Femur (tissue), 1 donor: ENCODE measurements at regions not wholly inside any gene's neighbourhood (a gene's known extent, or its start where the extent isn't known, plus 50 kb on each side); places are given as distances from the start of the nearest gene placed in this dataset.
"Not testable (repeated sequence)": the region's sequence is repeated elsewhere in the genome, so short reads cannot be mapped to it uniquely, and the experiment has no call there.

ENCODE experiments used
- DNase-seq: peaks from one replicate; pipeline ENCODE4 v3.0.0-alpha.2; 2017

DNA sequence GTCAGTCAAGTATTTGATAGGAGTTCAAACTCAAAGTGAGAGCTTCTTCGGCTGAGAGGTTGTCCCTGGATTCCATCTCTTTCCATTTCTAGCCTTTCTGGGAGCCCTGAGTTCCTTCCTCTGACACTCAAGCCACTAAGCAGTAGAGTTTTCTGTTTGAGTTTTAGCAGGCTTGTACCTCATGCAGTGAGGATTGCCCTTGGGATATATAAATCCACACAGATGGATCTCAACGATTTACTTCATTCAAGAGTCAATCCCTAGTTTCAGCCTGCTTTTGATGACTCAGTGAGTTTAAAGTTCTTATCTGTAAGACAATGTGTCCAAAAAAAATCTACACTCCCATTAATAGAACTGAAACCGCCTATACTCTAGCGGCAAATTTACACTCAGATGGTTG lies 2240.9 kb upstream of the WWC1 start:
- no peak for DNase-seq

DNA sequence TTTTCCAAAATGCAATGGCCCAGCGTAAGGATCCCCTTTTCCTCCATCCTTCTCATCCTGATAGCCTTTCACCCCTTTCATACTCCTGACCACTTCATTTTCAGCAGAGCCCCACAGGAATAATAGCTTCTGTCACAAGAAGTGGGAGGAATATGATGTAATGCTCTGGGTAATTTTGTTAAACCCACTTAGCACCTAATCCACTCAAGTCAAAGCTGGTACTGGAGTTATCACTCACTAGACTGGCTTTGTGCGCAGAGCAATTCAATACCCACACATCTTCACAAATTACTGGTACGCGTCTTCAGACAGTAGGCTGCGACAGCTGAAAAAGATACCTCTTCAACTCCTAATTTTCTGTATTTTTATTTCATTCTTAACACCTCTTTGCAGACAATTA lies 2232.8 kb upstream of the WWC1 start:
- DNase-seq, result no peak

DNA sequence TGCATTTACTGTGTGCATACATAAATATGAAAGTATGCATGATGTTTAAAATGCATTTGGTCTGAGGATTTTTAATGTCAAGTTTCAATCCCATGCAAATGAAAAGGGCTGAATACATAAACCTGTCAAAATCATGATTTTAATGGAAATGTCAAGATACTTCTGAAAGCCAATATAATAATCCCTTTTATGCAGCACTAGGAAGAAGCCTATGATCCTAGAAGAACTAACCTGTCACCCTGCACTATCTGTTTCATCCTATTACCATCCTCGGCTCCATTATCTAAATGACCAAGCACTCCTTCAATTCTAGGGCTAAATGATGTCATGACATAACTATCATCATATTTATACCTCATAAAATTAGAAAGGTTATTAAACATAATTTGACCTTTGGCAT lies 2229.4 kb upstream of the WWC1 start:
- DNase-seq, result no peak

DNA sequence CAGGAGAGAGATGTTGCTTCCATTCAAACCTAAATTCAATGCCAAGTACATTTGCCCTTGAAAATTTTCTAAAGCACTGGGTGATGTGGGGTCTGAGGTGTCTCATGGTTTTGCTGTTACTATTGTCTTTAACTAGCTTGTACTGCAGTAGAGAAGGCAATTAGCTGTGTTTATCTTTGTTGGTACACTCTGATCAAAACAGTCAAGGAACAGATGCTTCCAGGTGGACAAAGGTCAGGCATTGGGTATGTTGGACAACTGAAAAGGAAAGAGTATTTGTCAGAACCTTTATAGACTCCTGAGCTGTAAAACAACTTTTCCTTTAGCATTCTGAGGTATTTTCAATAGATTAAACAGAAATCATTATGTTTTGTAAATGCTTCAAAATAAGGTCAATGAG lies 2228.7 kb upstream of the WWC1 start:
- no peak for DNase-seq

DNA sequence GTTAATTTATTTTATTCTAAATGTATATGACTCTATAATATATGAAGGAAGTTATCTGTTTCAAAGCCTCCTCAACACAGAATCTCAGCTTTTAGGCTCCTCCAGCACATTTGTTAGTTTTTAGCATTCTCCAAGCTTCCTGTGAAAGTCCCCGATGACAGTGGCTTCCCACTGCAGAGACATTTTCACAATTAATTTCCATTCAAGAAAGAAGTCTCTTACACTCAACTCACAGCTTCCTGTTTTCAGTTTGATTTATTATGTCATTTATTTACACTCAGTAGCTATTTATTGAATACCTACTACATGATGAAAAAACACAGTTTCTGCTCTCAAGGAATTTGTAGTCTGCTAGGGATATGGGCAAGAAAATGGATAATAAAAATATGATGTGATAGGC lies 2228.2 kb upstream of the WWC1 start:
- DNase-seq, result no peak

DNA sequence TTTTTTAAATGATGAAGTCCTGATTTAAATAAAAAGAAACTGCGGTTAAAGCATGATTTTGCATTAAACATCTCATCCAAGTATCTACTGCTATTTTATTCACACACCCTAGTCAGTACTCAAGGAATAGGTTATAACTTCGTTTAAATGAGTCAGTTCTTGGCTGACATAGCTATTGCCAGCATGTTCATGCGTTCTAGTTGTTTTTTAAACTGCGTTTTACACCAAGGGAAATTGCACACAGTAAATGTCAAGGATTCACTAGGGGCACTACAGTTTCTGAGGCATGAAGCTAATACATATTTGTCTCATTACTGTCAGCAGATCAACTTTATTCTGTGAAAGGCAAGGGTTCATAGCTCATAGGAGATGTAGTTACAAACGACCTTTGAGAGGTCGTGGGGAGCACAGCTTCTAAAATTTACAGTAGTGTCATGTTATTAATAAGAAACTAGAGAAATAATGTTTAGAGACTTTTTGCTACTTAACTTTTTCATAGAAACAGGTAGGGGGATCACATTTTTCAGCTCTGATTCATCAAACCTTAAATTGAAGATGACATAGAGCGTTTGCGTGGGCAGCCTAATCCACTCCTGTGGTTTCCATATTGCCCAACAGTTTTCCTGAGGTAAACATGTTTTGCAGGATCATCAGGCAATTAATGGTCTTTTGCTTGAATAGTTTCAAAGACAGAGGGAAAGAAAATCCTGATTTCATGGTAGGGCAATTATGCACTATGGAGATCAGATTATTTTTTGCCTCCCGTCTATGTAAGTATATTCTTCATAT lies 2222.7 kb upstream of the WWC1 start:
- DNase-seq, result no peak

DNA sequence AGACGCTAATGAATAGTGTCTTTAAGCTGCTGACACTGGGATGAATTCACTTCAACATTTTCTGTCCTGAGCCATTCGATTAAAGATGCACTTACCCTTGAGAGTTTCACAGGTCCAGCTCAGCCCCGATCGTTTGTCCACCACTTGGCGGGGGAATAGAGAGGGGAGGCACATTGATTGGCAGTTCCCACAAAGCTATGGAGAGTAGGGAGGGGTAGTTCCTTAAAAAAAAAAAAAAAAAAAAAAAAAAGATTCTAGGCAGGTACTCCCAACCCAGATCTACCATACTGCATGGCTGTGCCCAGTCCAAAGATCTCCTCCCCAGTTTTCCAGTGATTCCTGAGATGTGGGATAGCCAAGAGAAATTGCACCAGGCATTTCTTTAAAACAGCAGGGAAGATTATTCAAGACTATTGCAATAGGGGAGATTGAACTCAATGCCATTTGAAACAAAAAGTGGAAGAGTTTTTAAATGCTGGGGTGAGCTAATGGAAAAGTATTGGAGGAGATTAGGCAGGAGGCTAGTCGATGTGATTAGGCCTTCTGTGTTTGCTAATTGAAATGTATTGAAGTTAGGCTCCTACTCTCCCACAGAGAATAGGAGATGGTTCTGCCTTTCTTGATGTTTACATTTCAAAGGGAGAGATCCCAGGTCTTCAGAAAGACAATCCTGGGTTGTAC lies 2217.4 kb upstream of the WWC1 start:
- DNase-seq, result no peak

DNA sequence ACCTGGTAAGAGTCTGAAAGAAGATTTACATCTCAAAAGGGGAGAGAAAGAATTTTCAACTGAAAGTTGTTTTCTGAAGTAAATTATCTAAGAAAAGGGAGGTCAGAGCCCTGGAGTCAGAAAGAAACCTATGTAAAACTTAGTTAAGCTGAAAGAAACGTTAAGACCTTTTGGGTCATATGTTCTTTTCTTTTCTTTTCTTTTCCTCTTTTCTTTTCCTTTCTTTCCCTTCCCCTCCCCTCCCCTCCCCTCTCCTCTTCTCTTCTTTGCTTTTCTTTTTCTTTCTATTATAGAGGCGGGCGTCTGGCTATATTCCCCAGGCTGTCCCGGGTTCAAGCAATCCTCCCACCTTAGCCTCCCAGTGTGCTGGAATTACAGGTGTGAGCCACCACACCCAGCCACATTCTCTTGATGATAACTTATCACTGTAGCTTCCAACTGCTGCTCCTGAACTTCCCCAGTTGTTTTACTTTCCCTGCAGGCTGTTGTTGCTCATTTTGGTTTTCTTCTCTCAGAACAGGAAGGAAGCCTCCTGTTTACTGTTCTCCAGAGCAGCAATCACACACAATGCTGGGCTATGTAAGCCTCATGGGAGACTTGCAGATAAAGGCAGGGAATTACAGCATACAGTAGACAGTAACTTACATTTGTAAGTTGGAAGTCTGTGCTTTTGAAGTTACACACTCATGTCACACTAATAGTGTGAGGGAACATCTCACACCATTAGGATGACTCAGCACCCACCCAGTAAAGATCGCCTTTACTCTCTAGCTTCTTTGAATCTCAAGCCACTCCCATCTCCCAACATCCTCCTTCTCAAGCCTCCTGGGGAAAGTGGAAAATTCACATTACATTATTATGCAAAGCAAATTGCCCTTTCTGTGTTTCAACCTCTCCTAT lies 2216.6 kb upstream of the WWC1 start:
- no peak for DNase-seq

DNA sequence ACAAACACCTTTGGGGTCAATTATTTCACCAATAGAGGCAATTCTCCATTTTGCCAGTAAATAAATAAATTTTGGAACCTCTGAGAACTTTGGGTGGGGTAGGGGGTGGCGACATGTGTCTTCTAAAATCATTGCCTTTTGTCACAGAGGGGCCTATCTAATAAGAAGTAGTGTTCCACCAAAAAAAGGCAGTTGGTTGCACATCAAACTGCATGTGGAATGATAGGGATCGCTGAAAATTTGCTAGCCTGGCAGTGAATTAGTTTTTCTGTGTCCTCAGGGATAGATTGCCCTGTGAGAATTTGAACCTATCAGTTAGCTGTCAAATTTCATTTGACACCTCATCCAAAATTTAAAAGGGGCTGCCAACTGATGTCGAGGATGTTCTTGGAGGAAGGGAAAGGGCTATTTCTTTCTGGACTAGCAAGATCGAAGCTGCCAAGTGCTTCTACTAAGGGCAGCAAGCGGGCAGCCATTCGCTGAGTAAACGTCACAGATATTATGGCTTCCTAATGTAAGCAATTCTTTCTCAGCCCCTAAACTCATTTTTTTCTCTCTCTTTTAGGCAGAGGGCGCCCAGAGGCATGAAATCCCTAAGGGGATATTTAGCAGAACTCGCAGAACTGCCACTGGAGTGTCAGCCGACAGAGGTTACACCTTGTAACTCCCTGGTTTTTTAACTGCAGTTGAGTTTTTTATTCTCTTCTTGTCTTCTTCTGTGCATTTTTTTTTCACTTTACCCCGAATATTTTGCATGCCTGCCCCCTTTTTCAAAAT lies 2208.1 kb upstream of the WWC1 start:
- no peak for DNase-seq

DNA sequence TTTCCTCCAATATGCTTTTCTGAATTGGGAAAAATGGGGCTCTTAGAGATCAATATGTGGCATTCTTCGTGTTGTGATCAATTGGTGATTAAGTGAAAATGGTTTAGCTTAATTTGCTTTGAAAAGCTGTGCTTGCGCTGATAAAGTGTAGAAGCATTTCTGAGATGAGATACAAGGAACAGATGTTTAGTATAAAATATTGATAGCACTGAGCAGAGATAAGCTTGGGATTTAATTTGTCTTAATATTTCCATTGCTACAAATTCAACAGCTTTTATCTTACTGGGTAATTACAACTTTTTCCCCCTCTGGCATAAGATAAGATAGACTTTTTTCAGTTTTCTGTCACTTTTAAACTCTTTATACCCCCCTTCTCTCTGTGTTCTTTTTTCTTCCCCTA lies 2204.9 kb upstream of the WWC1 start:
- no peak for DNase-seq

DNA sequence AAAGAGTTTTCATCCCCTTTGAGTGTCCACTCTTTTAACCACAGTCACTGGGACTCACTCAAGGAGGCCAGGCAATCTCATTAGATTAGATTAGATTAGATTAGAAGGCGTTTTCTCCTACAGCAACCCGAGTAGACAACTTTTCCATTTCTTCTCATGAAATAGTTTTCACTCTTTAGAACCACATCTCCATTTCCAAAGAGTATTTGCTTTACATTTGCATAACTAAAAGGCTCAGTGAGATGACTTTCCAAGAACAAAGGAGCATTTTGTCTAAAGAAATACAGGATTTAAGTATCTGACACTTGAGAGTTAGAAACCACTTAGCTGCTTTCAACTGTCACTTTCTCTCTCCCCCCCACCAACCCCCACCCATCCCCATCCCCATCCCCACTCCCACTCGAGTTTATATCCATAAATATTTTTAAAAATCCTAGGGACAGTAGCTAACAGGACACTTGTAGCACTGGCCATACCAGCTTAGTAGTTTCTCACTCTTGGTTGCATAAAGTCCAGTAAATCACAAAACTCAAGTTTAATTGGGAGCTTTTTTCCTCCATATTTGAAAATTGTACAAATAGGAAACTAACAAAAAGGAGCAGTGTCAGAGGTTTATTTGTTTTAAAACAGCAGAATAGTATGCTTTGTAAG lies 2202.9 kb upstream of the WWC1 start:
- DNase-seq, result no peak

DNA sequence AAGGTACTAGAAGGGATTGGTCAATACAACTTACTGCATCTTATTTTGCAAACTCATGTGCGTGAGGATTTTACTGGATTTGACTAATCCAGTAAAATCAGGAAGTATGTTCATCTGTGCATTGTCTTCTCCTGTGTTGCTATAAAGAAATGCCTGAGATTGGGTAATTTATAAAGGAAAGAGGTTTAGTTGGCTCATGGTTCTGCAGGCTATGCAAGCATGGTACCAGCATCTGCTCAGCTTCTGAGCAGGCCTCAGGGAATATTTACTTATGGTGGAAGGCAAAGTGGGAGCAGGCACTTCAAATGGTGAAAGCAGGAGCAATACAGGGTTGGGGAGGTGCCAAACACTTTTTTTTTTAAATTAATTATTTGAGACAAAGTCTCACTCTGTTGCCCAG lies 2199.5 kb upstream of the WWC1 start:
- DNase-seq, result no peak

DNA sequence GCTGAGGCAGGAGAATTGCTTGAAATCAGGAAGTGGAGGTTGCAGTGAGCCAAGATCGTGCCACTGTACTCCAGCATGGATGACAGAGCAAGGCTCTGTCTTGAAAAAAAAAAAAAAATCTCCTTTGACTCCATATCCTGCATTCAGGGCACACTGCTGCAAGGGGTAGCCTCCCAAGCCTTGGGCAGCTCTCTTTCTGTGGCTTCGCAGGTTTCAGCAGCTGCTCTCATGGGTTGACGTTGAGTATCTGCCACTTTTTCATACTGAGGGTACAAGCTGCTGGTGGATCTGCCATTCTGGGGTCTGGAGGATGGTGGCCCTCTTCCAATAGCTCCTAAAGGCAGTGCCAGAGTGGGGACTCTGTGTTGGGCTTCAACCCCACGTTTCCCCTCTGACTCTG lies 2198.1 kb upstream of the WWC1 start:
- DNase-seq, result no peak

DNA sequence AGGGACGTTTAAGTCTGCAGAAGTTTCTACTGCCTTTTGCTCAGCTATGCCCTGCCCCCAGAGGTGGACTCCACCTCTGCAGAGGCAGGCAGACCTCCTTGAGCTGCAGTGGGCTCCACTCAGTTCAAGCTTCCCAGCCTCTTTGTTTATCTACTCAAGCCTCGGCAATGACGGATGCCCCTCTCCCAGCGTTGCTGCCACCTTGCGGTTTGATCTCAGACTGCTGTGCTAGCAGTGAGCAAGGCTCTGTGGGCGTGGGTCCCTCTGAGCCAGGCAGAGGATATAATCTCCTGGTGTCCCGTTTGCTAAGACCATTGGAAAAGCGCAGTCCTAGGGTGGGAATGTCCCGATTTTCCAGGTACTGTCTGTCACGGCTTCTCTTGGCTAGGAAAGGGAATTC lies 2188.5 kb upstream of the WWC1 start:
- DNase-seq, result no peak

DNA sequence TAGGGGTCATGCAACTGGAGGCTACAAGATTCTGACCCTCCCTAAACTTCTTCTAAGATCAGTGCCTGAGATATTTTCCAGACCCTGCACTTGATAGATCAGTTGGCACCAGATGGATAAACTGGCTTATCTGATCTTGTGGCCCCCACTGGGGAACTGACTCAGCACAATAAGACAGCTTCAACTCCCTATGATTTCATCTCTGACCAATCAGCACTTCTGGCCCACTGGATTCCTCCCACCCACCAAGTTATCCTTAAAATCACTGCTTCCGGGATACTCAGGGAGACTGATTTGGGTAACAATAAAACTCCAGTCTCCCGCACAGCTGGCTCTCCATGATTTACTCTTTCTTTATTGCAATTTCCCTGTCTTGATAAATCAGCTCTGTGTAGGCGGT lies 2180.4 kb upstream of the WWC1 start:
- no peak for DNase-seq

DNA sequence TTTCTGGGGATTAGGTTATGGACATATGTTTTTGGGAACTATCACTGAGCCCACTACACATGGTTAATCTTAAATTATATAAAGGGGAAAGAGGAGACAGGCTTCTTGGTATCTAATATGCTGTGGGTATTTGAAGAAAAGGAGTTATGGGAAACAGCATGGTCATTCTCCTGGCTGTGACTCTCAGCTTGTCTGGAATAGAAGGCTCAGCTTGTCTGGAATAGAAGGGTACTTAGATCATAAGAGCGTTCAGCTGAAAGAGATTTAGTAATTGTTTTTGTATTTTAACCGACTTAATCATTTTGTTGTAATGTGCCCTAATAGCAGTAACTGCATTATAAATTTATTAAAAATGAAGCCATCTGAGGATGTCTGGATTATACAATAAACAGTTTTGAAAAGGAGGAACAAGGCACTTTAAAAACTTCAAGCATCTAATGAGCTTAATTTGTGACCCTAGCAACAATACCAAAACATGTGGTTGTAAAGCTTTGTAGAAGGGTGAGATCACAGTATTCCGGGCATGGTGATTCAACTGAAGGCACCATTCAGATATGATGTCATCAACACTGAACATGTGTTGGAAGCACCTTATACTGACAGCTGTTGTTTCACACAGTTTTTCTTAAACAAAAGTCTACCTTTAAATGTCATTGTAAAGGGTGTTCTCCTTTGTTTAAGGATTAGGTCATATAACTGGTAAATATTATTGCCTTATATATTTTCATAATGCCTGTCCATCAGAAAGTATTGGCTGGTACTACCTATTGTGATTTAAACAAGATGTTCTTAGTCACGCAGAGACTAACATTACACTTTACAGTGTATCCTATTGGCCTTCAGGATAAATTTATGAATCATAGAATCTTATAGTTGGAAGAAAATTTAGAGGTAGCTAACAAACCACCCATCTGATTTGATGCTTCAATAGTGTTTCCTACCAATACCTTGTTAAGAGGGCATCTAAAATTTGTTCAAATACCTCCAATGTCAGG lies 2174.1 kb upstream of the WWC1 start:
- no peak for DNase-seq

DNA sequence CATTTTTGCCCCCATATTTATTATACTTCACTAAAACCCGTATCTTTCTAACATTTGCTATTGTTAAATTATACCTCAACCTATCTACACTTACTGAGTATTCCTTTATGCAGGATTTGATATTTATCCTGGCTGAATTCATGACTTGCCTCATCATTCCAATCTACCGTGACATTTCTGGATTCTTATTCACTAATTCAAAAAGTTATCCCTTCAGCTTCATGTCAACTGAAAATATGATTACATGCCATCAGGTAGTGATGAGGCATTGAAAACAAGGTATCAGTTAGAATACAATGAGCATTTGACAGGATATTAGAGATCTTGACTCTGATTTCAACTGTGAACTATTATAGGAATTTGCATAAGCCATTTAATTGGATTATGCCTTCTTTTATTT lies 2171.9 kb upstream of the WWC1 start:
- no peak for DNase-seq

DNA sequence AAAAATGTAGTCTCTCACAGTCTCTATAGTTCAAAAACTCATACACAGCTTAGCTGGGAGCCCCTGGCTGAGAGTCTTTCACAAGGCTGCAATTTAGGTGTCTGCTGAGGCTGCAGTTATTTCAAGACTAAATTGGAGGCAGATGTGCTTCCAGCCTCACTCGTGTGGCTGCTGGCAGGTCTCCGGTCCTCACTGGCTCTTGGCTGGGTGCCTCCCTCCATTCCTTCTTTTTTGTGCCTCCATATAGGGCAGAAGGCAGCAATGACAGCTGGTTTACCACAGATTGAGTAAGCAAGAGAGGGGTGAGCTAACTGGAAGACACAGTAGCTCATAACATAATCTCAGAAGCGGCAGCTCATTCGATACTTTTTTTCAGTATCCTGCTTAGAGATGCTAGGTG lies 2167.7 kb upstream of the WWC1 start:
- DNase-seq, result peak; percentile 74

DNA sequence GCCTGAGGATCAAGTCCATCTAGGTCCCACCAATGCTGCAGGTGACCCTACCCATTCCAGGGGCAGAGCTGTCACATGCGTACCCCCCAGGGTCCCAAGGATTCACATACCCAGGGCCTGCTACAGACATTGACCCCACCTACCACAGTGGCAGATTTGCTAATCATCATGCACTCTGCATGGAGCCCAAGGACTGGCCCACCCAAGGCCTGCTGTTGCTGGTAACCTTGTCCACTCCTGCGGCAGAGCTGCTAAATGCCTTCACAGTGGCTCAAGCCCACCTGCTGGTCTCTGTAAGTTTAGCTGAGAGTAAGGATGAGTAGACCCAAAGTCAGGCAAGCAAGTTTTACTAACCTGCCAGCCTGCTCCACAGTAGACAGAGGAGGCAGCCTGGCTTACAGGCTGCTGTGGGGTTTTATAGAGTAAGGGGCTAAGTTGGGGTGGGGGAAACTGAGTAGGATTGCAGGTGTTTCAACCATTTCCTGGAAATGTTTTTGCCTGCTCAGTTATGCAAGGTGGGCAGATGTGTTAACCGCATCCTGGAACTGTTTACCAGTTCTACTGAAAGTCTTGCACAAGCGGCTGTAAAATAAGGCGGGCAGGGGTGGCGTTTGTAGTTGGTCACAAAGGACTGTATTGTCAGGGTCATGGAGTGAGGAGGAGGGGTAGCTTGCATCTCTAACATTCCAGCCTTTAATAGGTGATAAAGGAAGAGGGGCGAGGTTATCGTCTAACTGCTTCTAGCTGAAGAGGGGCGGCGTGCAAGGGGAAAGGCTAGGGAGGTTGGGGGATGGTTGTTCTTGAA lies 2163.5 kb upstream of the WWC1 start:
- no peak for DNase-seq

DNA sequence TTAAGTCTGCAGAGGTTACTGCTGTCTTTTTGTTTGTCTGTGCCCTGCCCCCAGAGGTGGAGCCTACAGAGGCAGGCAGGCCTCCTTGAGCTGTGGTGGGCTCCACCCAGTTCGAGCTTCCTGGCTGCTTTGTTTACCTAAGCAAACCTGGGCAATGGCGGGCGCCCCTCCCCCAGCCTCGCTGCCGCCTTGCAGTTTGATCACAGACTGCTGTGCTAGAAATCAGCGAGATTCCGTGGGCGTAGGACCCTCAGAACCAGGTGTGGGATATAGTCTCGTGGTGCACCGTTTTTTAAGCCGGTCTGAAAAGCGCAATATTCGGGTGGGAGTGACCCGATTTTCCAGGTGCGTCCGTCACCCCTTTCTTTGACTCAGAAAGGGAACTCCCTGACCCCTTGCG lies 2146.3 kb upstream of the WWC1 start:
- not testable (repeated sequence) for DNase-seq
